Spleen (tissue), 11 donors: ENCODE measurements at regions not wholly inside any gene's neighbourhood (a gene's known extent, or its start where the extent isn't known, plus 50 kb on each side); places are given as distances from the start of the nearest gene placed in this dataset.

Experiments
- DNase-seq: peaks from one replicate; pipeline ENCODE4 v3.0.0-alpha.2; 2020
- H3K27ac ChIP-seq, 8 donors: fragments of 200-600 bp; sonication (generic) in 7 of 8; 1 replicate in 4 of 8; 2 replicates in 4 of 8; pipeline versions ENCODE4 v1.5.0 to v1.8.0; 2016 to 2021; ENCODE audit warnings: inconsistent platforms in 4 of 8, mild to moderate bottlenecking in 4 of 8, moderate library complexity in 1 of 8
- H3K27me3 ChIP-seq, 7 donors: fragments of 200-600 bp; sonication (generic) in 6 of 7; replicated peaks in 1 of 7; 1 replicate in 4 of 7; 2 replicates in 3 of 7; pipeline versions ENCODE4 v1.5.0 to v1.8.0; 2016 to 2021; ENCODE audit warnings: inconsistent platforms in 3 of 7, mild to moderate bottlenecking in 1 of 7
- H3K36me3 ChIP-seq, 6 donors: fragments of 200-600 bp; sonication (generic) in 5 of 6; 1 replicate in 4 of 6; 2 replicates in 2 of 6; pipeline versions ENCODE4 v1.5.0 to v1.8.0; 2016 to 2021; ENCODE audit warnings: inconsistent platforms in 2 of 6
- H3K4me1 ChIP-seq, 6 donors: fragments of 200-600 bp; sonication (generic) in 5 of 6; 1 replicate in 3 of 6; 2 replicates in 3 of 6; pipeline versions ENCODE4 v1.5.0 to v1.8.0; 2016 to 2021; ENCODE audit warnings: inconsistent platforms in 3 of 6
- H3K4me3 ChIP-seq, 8 donors: fragments of 200-600 bp; sonication (generic) in 7 of 8; 1 replicate in 4 of 8; 2 replicates in 4 of 8; pipeline versions ENCODE4 v1.5.0 to v1.8.0; 2016 to 2021; ENCODE audit warnings: inconsistent platforms in 4 of 8, mild to moderate bottlenecking in 4 of 8, moderate library complexity in 2 of 8
- H3K9me3 ChIP-seq, 8 donors: fragments of 200-600 bp; sonication (generic) in 7 of 8; 1 replicate in 4 of 8; 2 replicates in 4 of 8; pipeline versions ENCODE4 v1.5.0 to v1.8.0; 2016 to 2021; ENCODE audit warnings: inconsistent platforms in 4 of 8
- POLR2A ChIP-seq, 3 donors: fragments of 450-650 bp; IDR thresholded peaks; one replicate each; pipeline ENCODE4 v1.5.1; 2017; ENCODE audit warnings: antibody characterized with exemption in 3 of 3, mild to moderate bottlenecking in 1 of 3
- POLR2AphosphoS5 ChIP-seq, 3 donors: sonication (generic); formaldehyde crosslinking; IDR thresholded peaks; one replicate each; pipeline ENCODE4 v1.5.1; 2017; ENCODE audit warnings: antibody characterized with exemption in 3 of 3
- WGBS, 5 donors: extraction: QIAGEN DNeasy Blood & Tissue Kit in 3 of 5; methylation state at CpG; one replicate each; pipeline versions ENCODE4 v1.1.5 to v1.1.7; 2013 to 2018; 5-methylcytosine and 5-hydroxymethylcytosine counted together
- intact Hi-C: fragments of 100-400 bp; cut with DNase I; formaldehyde crosslinking; loops from one replicate; pipeline ENCODE4 v1.15.0; 2023; ENCODE audit warnings: low total_unique reads
- TF ChIP-seq, protein P1 (sequence below), 11 experiments: fragments of 200-600 bp in 7 of 11; fragments of 450-650 bp in 4 of 11; sonication (generic) in 4 of 11; IDR thresholded peaks in 8 of 11; conservative IDR thresholded peaks in 3 of 11; 1 replicate in 7 of 11; 2 replicates in 4 of 11; pipeline versions ENCODE4 v1.4.0 to v1.8.0; 2016 to 2021; ENCODE audit warnings: antibody characterized with exemption in 11 of 11, inconsistent platforms in 4 of 11, mild to moderate bottlenecking in 1 of 11
- donor health status: healthy with polysubstance abuse.
- donor health status: DM: no; HTN: no; CAD: no; lungs with moderate emphysema.
- donor health status: DM: no; HTN: no; CAD: no.
- donor health status: Bipolar disorder and iron deficiency.
- donor health status: healthy.
- donor health status: DM: no; HTN: no; CAD: no.
- donor health status: DM: yes; HTN: yes; CAD: no.

DNA sequence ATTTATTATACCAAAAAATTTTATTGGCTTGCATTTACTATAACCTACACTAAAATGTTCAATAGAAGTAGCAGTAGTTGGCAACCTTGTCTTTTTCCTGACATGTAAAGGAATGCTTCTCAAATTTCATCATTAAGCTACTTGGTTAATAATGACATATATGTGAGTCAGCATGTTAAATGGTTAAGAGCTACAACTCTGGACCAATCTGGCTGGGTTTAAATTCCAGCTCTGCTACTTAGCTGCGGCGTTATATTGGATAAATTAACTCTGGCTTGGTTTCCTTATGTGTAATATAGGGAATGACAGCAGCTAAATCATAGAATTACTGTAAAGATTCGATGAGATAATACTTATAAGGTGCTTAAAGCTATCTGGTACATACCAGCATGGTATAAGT lies 53.7 kb upstream of the OTOGL start:
- DNase-seq, result no peak
- no peak for TF ChIP-seq POLR2A (IDR thresholded peaks at IDR 0.05)
- TF ChIP-seq, protein P1, sequence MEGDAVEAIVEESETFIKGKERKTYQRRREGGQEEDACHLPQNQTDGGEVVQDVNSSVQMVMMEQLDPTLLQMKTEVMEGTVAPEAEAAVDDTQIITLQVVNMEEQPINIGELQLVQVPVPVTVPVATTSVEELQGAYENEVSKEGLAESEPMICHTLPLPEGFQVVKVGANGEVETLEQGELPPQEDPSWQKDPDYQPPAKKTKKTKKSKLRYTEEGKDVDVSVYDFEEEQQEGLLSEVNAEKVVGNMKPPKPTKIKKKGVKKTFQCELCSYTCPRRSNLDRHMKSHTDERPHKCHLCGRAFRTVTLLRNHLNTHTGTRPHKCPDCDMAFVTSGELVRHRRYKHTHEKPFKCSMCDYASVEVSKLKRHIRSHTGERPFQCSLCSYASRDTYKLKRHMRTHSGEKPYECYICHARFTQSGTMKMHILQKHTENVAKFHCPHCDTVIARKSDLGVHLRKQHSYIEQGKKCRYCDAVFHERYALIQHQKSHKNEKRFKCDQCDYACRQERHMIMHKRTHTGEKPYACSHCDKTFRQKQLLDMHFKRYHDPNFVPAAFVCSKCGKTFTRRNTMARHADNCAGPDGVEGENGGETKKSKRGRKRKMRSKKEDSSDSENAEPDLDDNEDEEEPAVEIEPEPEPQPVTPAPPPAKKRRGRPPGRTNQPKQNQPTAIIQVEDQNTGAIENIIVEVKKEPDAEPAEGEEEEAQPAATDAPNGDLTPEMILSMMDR (IDR thresholded peaks at IDR 0.05 in 8 of 11, conservative IDR thresholded peaks at IDR 0.05 in 3 of 11), result no peak
- TF ChIP-seq POLR2AphosphoS5 (IDR thresholded peaks at IDR 0.05), result no peak
- Histone ChIP-seq H3K27me3 (no peaks in the 10 kb centered on the region), H3K36me3 (no peaks in the 10 kb centered on the region), H3K9me3 (no peaks in the 10 kb centered on the region), H3K4me1 (no peaks in the 10 kb centered on the region), H3K4me3 (no peak overlapping the region), H3K27ac (no peak overlapping the region)
- intact Hi-C loops, result no loop called here
- WGBS, 5 donors, result 75 to 83% (median 80%) methylated on average over 3 of the region's 3 CpGs

DNA sequence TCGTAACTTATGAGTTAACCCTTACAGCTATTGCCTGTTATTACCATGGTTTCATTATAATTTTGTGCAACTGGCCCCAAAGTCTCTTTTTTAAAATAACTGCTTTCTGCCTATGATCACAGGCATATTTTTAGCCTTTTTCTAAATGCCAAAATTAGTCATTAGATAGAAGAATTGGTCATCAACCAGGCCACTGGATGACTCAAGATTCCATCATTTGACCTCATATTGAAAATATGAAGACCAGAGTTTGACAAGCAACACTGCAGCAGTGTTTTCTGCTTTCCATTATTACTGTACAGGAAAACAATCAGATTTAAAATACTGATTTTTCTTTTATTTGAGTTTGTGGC lies 54.7 kb upstream of the OTOGL start:
- Histone ChIP-seq H3K9me3 (no peaks in the 10 kb centered on the region), H3K36me3 (no peaks in the 10 kb centered on the region), H3K4me3 (no peak overlapping the region), H3K4me1 (no peaks in the 10 kb centered on the region), H3K27me3 (no peaks in the 10 kb centered on the region), H3K27ac (no peak overlapping the region)
- 60 to 89% (median 75%) methylated on average over 1 of the region's 1 CpG for WGBS, 5 donors
- intact Hi-C loops, result no loop called here
- TF ChIP-seq POLR2A (IDR thresholded peaks at IDR 0.05), result no peak
- TF ChIP-seq, protein P1 (IDR thresholded peaks at IDR 0.05 in 8 of 11, conservative IDR thresholded peaks at IDR 0.05 in 3 of 11), result no peak
- TF ChIP-seq POLR2AphosphoS5 (IDR thresholded peaks at IDR 0.05), result no peak
- no peak for DNase-seq

DNA sequence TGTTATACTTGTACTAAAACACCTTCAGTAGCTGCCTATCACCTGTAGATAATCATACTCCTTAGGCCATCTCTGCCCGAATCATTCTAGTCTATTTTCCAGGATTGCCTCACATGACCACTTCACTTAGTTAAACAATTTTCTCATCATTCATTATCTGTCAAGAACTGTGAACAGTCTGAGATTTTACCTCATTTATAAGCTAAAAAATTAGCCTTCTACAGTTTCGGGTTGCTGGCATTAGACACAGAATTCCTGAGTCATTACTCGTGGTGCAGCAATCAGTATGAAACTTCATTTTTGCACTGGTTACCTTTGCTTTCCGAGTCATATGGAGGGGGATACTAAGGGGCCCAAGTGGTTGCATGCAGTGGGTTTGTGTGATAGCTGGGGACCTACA lies 57.6 kb upstream of the OTOGL start:
- WGBS, 5 donors, result 77 to 82% (median 78%) methylated on average over 4 of the region's 4 CpGs
- H3K36me3 ChIP-seq, result no peaks in the 10 kb centered on the region
- DNase-seq, result no peak
- TF ChIP-seq, protein P1 (IDR thresholded peaks at IDR 0.05 in 8 of 11, conservative IDR thresholded peaks at IDR 0.05 in 3 of 11), result no peak
- TF ChIP-seq POLR2A (IDR thresholded peaks at IDR 0.05) (no peak), POLR2AphosphoS5 (IDR thresholded peaks at IDR 0.05) (no peak)
- H3K27me3 ChIP-seq, result no peaks in the 10 kb centered on the region
- no peaks in the 10 kb centered on the region for H3K4me1 ChIP-seq
- no peak overlapping the region for H3K4me3 ChIP-seq
- intact Hi-C loops, result no loop called here
- no peaks in the 10 kb centered on the region for H3K9me3 ChIP-seq
- H3K27ac ChIP-seq, result no peak overlapping the region

DNA sequence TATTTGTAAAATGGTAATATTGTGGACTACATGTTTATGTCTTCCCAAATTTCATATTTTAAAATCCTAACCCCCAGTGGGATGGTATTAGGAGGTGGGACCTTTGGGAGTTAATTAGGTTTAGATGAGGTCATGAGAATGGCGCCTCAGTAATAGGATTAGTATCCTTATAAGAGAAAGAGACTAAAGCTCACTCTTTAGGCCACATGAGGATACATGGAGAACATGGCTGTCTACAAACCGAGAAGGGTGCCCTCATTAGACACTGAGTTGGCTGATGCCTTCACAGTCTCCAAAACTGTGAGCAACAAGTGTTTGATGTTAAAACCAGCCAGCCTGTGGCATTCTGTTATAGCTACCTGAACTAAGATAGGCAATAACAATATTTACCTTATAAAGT lies 58.3 kb upstream of the OTOGL start:
- DNase-seq, result no peak
- Histone ChIP-seq H3K36me3 (no peaks in the 10 kb centered on the region), H3K27ac (no peak overlapping the region), H3K9me3 (no peaks in the 10 kb centered on the region), H3K4me1 (no peaks in the 10 kb centered on the region), H3K27me3 (no peaks in the 10 kb centered on the region), H3K4me3 (no peak overlapping the region)
- TF ChIP-seq POLR2A (IDR thresholded peaks at IDR 0.05) (no peak), POLR2AphosphoS5 (IDR thresholded peaks at IDR 0.05) (no peak)
- TF ChIP-seq, protein P1 (IDR thresholded peaks at IDR 0.05 in 8 of 11, conservative IDR thresholded peaks at IDR 0.05 in 3 of 11), result no peak
- intact Hi-C loops, result no loop called here
- WGBS, 5 donors, result 84 to 95% (median 90%) methylated on average over 2 of the region's 2 CpGs
